GM13977 (cell line): ENCODE measurements at regions not wholly inside any gene's neighbourhood (a gene's known extent, or its start where the extent isn't known, plus 50 kb on each side); places are given as distances from the start of the nearest gene placed in this dataset.
A peak's percentile ranks its signal among the peaks of the same experiment; 100 is the strongest.

Experiments used
- DNase-seq: peaks from one replicate; pipeline ENCODE4 v3.0.0; 2012; ENCODE audit warnings: low spot score
- CTCF ChIP-seq: IDR thresholded peaks from 2 replicates; pipeline ENCODE4 v1.5.1; 2012; ENCODE audit warnings: mild to moderate bottlenecking, control low read depth; ENCODE audit not compliant: insufficient read depth; ENCODE audit errors: extremely low read depth, missing control alignments
- in situ Hi-C: fragments of 300-500 bp; cut with MboI; formaldehyde crosslinking; loops from one replicate; pipeline ENCODE4 v1.12.0; 2022; ENCODE audit warnings: low sequenced_read_pairs, low pct_unique_long_range_greater_than_20kb, mixed read lengths, inconsistent platforms; ENCODE audit not compliant: unreplicated experiment

GRCh38 chrX:115957862-115958490 is 212.6 kb upstream of the AGTR2 start:
- TF ChIP-seq CTCF, result peak; percentile 48
- in situ Hi-C loops, result no loop called here
- no peak for DNase-seq

GRCh38 chrX:115958687-115959359 is 211.7 kb upstream of the AGTR2 start:
- in situ Hi-C loops, result no loop called here
- no peak for DNase-seq
- TF ChIP-seq CTCF, result peak; percentile 24

GRCh38 chrX:115960440-115961084 is 210.0 kb upstream of the AGTR2 start:
- TF ChIP-seq CTCF, result no peak
- in situ Hi-C loops, result no loop called here
- no peak for DNase-seq

- TF ChIP-seq CTCF, result no peak
- no peak for DNase-seq
- in situ Hi-C loops, result no loop called here
Measured at GRCh38 chrX:115966920-115967319, 203.6 kb upstream of the AGTR2 start.

- in situ Hi-C loops, result no loop called here
- TF ChIP-seq CTCF, result peak; percentile 4
- DNase-seq, result peak; percentile 30
Measured at GRCh38 chrX:115968436-115969252, 201.9 kb upstream of the AGTR2 start.

- DNase-seq, result no peak
- TF ChIP-seq CTCF, result no peak
- in situ Hi-C loops, result no loop called here
Measured at GRCh38 chrX:115970718-115971117, 199.8 kb upstream of the AGTR2 start.
